Stomach (tissue), 4 donors: ENCODE measurements at regions not wholly inside any gene's neighbourhood (a gene's known extent, or its start where the extent isn't known, plus 50 kb on each side); places are given as distances from the start of the nearest gene placed in this dataset.

Source experiments
- EP300 ChIP-seq: sonication (generic); formaldehyde crosslinking; IDR thresholded peaks from one replicate; pipeline ENCODE4 v1.6.1; 2017; ENCODE audit warnings: antibody characterized with exemption
- TF ChIP-seq, protein P1 (sequence below), 7 experiments: fragments of 450-650 bp in 4 of 7; fragments of 200-600 bp in 3 of 7; sonication (generic) in 3 of 7; IDR thresholded peaks; one replicate each; pipeline ENCODE4 v1.5.1; 2016 to 2019; ENCODE audit warnings: antibody characterized with exemption in 7 of 7, control low read depth in 2 of 7, mild to moderate bottlenecking in 1 of 7

- TF ChIP-seq EP300: no peak
- TF ChIP-seq, protein P1, sequence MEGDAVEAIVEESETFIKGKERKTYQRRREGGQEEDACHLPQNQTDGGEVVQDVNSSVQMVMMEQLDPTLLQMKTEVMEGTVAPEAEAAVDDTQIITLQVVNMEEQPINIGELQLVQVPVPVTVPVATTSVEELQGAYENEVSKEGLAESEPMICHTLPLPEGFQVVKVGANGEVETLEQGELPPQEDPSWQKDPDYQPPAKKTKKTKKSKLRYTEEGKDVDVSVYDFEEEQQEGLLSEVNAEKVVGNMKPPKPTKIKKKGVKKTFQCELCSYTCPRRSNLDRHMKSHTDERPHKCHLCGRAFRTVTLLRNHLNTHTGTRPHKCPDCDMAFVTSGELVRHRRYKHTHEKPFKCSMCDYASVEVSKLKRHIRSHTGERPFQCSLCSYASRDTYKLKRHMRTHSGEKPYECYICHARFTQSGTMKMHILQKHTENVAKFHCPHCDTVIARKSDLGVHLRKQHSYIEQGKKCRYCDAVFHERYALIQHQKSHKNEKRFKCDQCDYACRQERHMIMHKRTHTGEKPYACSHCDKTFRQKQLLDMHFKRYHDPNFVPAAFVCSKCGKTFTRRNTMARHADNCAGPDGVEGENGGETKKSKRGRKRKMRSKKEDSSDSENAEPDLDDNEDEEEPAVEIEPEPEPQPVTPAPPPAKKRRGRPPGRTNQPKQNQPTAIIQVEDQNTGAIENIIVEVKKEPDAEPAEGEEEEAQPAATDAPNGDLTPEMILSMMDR (IDR thresholded peaks at IDR 0.05): no peak
These were observed 316.9 kb upstream of the E2F7 start for GRCh38 chr12:77382096-77382742.
